HEK293 (cell line): ENCODE measurements at regions not wholly inside any gene's neighbourhood (a gene's known extent, or its start where the extent isn't known, plus 50 kb on each side); places are given as distances from the start of the nearest gene placed in this dataset.

Experiments
- CTCF ChIA-PET: fragments of 350-600 bp; formaldehyde crosslinking; extraction: SDS; loops from one replicate; lab custom pipeline; 2021; ENCODE audit warnings: antibody characterized with exemption; lab: Yijun Ruan, JAX
- POLR2A ChIA-PET: fragments of 300-600 bp; formaldehyde crosslinking; extraction: SDS; loops from one replicate; lab custom pipeline; 2020; ENCODE audit warnings: antibody characterized with exemption, inconsistent platforms; lab: Yijun Ruan, JAX
- H3K27ac ChIP-seq: fragments of 200-500 bp; sonication (Bioruptor generic); 2 replicates; pipeline ENCODE4 v1.5.1; 2014; ENCODE audit warnings: low read depth, low read length, control low read depth, inconsistent platforms; ENCODE audit errors: extremely low read depth
- H3K36me3 ChIP-seq, 2 experiments: fragments of 200-500 bp in 1 of 2; sonication (Bioruptor generic) in 1 of 2; 1 replicate in 1 of 2; 2 replicates in 1 of 2; pipeline ENCODE4 v1.5.1; 2014 to 2017; ENCODE audit warnings: inconsistent platforms in 2 of 2, low read length in 2 of 2; ENCODE audit not compliant: control insufficient read depth in 2 of 2, insufficient read depth in 1 of 2
- H3K4me1 ChIP-seq: fragments of 200-500 bp; sonication (Bioruptor generic); 2 replicates; pipeline ENCODE4 v1.5.1; 2014; ENCODE audit warnings: mild to moderate bottlenecking, low read length, inconsistent platforms; ENCODE audit not compliant: control insufficient read depth, insufficient read depth
- H3K4me3 ChIP-seq: 2 replicates; pipeline ENCODE4 v1.5.1; 2011; ENCODE audit warnings: low read depth, mild to moderate bottlenecking, control low read depth, low read length, moderate library complexity
- H3K9me3 ChIP-seq: fragments of 200-500 bp; sonication (Bioruptor generic); 2 replicates; pipeline ENCODE4 v1.5.1; 2014; ENCODE audit warnings: low read depth, low read length, inconsistent platforms; ENCODE audit not compliant: control insufficient read depth, insufficient read depth
- ATF2 ChIP-seq: fragments of 450-650 bp; formaldehyde crosslinking; IDR thresholded peaks from 2 replicates; pipeline ENCODE4 v1.5.1; 2016; ENCODE audit warnings: missing biosample characterization, missing genetic modification characterization, low read depth
- OVOL3 ChIP-seq: fragments of 450-650 bp; formaldehyde crosslinking; IDR thresholded peaks from 2 replicates; pipeline ENCODE4 v1.5.1; 2016; ENCODE audit warnings: missing biosample characterization, missing genetic modification characterization
- ZBTB49 ChIP-seq: fragments of 450-650 bp; formaldehyde crosslinking; IDR thresholded peaks from 2 replicates; pipeline ENCODE4 v1.5.1; 2016; ENCODE audit warnings: missing biosample characterization, missing genetic modification characterization, low read depth
- ZFP3 ChIP-seq: fragments of 450-650 bp; formaldehyde crosslinking; IDR thresholded peaks from 2 replicates; pipeline ENCODE4 v1.5.1; 2016; ENCODE audit warnings: low read depth, missing biosample characterization, missing genetic modification characterization
- ZNF138 ChIP-seq: fragments of 450-650 bp; formaldehyde crosslinking; IDR thresholded peaks from 2 replicates; pipeline ENCODE4 v1.5.1; 2016; ENCODE audit warnings: missing biosample characterization, missing genetic modification characterization, borderline replicate concordance
- ZNF140 ChIP-seq: fragments of 450-650 bp; formaldehyde crosslinking; IDR thresholded peaks from 2 replicates; pipeline ENCODE4 v1.5.1; 2016; ENCODE audit warnings: missing biosample characterization, missing genetic modification characterization
- ZNF148 ChIP-seq: fragments of 450-650 bp; formaldehyde crosslinking; IDR thresholded peaks from 2 replicates; pipeline ENCODE4 v1.5.0; 2017; ENCODE audit warnings: missing biosample characterization, missing genetic modification characterization, borderline replicate concordance
- ZNF155 ChIP-seq: fragments of 450-650 bp; formaldehyde crosslinking; IDR thresholded peaks from 2 replicates; pipeline ENCODE4 v1.5.1; 2016; ENCODE audit warnings: missing biosample characterization, missing genetic modification characterization
- ZNF16 ChIP-seq: fragments of 450-650 bp; formaldehyde crosslinking; IDR thresholded peaks from 2 replicates; pipeline ENCODE4 v1.5.1; 2016; ENCODE audit warnings: low read depth, missing biosample characterization, missing genetic modification characterization
- ZNF214 ChIP-seq: fragments of 450-650 bp; formaldehyde crosslinking; IDR thresholded peaks from 2 replicates; pipeline ENCODE4 v1.5.1; 2017; ENCODE audit warnings: missing biosample characterization, mild to moderate bottlenecking, missing genetic modification characterization, borderline replicate concordance
- ZNF26 ChIP-seq: fragments of 450-650 bp; formaldehyde crosslinking; IDR thresholded peaks from 2 replicates; pipeline ENCODE4 v1.5.1; 2016; ENCODE audit warnings: missing biosample characterization, missing genetic modification characterization
- ZNF398 ChIP-seq: fragments of 450-650 bp; formaldehyde crosslinking; IDR thresholded peaks from 2 replicates; pipeline ENCODE4 v1.5.1; 2017; ENCODE audit warnings: missing biosample characterization, missing genetic modification characterization
- ZNF426 ChIP-seq: fragments of 450-650 bp; formaldehyde crosslinking; IDR thresholded peaks from 2 replicates; pipeline ENCODE4 v1.5.1; 2017; ENCODE audit warnings: missing biosample characterization, missing genetic modification characterization, mild to moderate bottlenecking, inconsistent platforms, moderate library complexity
- ZNF48 ChIP-seq: fragments of 450-650 bp; formaldehyde crosslinking; IDR thresholded peaks from 2 replicates; pipeline ENCODE4 v1.5.1; 2016; ENCODE audit warnings: missing biosample characterization, missing genetic modification characterization
- ZNF639 ChIP-seq: fragments of 450-650 bp; formaldehyde crosslinking; IDR thresholded peaks from 2 replicates; pipeline ENCODE4 v1.5.1; 2016; ENCODE audit warnings: missing biosample characterization, missing genetic modification characterization
- ZNF692 ChIP-seq: fragments of 450-650 bp; formaldehyde crosslinking; IDR thresholded peaks from 2 replicates; pipeline ENCODE4 v1.5.1; 2016; ENCODE audit warnings: missing biosample characterization, missing genetic modification characterization
- ZSCAN30 ChIP-seq: fragments of 450-650 bp; IDR thresholded peaks from 2 replicates; pipeline ENCODE4 v1.5.1; 2018; ENCODE audit warnings: missing biosample characterization, mild to moderate bottlenecking, missing genetic modification characterization, moderate library complexity

GRCh38 chr4:178457286-178457685, 1015.0 kb upstream of the AGA start (continued):
- TF ChIP-seq ZNF148 (tag by site-specific recombination) (no peak), ZNF16 (tag by site-specific recombination) (no peak), ZNF426 (tag by site-specific recombination) (no peak), ZNF639 (tag by site-specific recombination) (no peak), ATF2 (tag by site-specific recombination) (no peak)

DNA sequence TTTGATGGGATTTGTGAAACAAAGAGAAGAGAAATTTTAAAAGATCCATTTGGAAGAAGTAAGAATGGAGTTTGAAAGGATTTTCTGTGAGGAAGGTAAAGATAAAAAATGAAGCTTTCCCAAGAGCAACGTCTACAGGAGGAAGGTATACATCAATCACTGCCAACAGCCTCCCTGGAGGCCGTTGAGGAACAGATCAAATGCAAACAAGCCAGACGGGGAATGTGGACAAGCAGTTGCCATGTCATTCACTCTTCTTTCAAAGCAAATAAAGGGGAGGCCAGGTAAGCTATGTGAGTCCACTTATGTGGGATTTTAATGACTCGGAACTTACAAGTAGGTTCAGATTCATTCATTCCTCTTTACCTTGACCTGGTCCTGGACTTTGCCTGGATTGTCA, 1020.5 kb upstream of the AGA start:
- POLR2A ChIA-PET = no interaction called here
- no peak overlapping the region for H3K27ac ChIP-seq
- H3K9me3 ChIP-seq = no peaks in the 10 kb centered on the region
- CTCF ChIA-PET = no interaction called here
- H3K4me3 ChIP-seq = no peak overlapping the region
- H3K4me1 ChIP-seq = no peaks in the 10 kb centered on the region
- TF ChIP-seq OVOL3 (tag by site-specific recombination) (no peak), ZNF26 (tag by site-specific recombination) (no peak), ZSCAN30 (tag by site-specific recombination) (no peak), ZBTB49 (tag by site-specific recombination) (no peak)
- H3K36me3 ChIP-seq = no peaks in the 10 kb centered on the region

- POLR2A ChIA-PET = no interaction called here
- no peak overlapping the region for H3K27ac ChIP-seq
- no peaks in the 10 kb centered on the region for H3K36me3 ChIP-seq
- no peaks in the 10 kb centered on the region for H3K9me3 ChIP-seq
- CTCF ChIA-PET = no interaction called here
- no peaks in the 10 kb centered on the region for H3K4me1 ChIP-seq
- H3K4me3 ChIP-seq = no peak overlapping the region
- no peak for TF ChIP-seq ZNF692 (tag by site-specific recombination)
- TF ChIP-seq ZNF155 (tag by site-specific recombination) = no peak
- no peak for TF ChIP-seq ZNF138
- TF ChIP-seq ZNF214 = no peak
- no peak for TF ChIP-seq ZNF140 (tag by site-specific recombination)
- TF ChIP-seq ZNF48 = no peak
- no peak for TF ChIP-seq ZNF398
- no peak for TF ChIP-seq ZFP3 (tag by site-specific recombination)
These were observed 1021.5 kb upstream of the AGA start for GRCh38 chr4:178463747-178464146.
